Mucosa of descending colon (tissue), 3 donors: ENCODE measurements at regions not wholly inside any gene's neighbourhood (a gene's known extent, or its start where the extent isn't known, plus 50 kb on each side); places are given as distances from the start of the nearest gene placed in this dataset.

Source experiments
- ATAC-seq: fragments of 200-7000 bp; cut with Tn5 transposase; one replicate; pipeline ENCODE4 v1.9.1; 2020; ENCODE audit warnings: mild to moderate bottlenecking, moderate library complexity
- DNase-seq, 3 donors: peaks; one replicate each; pipeline ENCODE4 v3.0.0-alpha.2; 2020
- H3K36me3 ChIP-seq: fragments of 200-600 bp; one replicate; pipeline ENCODE4 v1.8.0; 2021; ENCODE audit warnings: low read depth, mild to moderate bottlenecking
- H3K4me1 ChIP-seq: fragments of 200-600 bp; one replicate; pipeline ENCODE4 v1.8.0; 2021; ENCODE audit warnings: low read depth, mild to moderate bottlenecking
- H3K4me3 ChIP-seq: fragments of 200-600 bp; one replicate; pipeline ENCODE4 v1.8.0; 2021; ENCODE audit warnings: mild to moderate bottlenecking
- H3K9me3 ChIP-seq: fragments of 200-600 bp; one replicate; pipeline ENCODE4 v1.8.0; 2021; ENCODE audit warnings: mild to moderate bottlenecking
- CTCF ChIP-seq: fragments of 200-600 bp; IDR thresholded peaks from one replicate; pipeline ENCODE4 v1.8.0; 2022; ENCODE audit warnings: antibody characterized with exemption, mild to moderate bottlenecking
- intact Hi-C, 2 donors: fragments of 100-400 bp; cut with DNase I in 1 of 2; cut with micrococcal nuclease in 1 of 2; formaldehyde crosslinking; loops; one replicate each; pipeline versions ENCODE4 v1.11.0 to v1.11.1; 2022; cut with DNase I, micrococcal nuclease
- donor health status: DM: no; HTN: no; CAD: no; lungs with moderate emphysema.
- donor health status: DM: no; HTN: no; CAD: no.
- donor health status: DM: no; HTN: yes; CAD: no.

GRCh38 chr12:111045941-111046340, 125.6 kb upstream of the MYL2 start:
- Histone ChIP-seq H3K9me3 (no peaks in the 10 kb centered on the region), H3K4me1 (no peaks in the 10 kb centered on the region), H3K36me3 (no peaks in the 10 kb centered on the region), H3K4me3 (no peak overlapping the region)
- TF ChIP-seq CTCF: no peak
- intact Hi-C loops: no loop called here
- DNase-seq: no peak
- ATAC-seq: no peak

GRCh38 chr12:111041091-111041490, 120.7 kb upstream of the MYL2 start:
- H3K9me3 ChIP-seq: no peaks in the 10 kb centered on the region
- DNase-seq (no peak), ATAC-seq (no peak)
- TF ChIP-seq CTCF: no peak
- no peaks in the 10 kb centered on the region for H3K36me3 ChIP-seq
- intact Hi-C loops: no loop called here
- no peaks in the 10 kb centered on the region for H3K4me1 ChIP-seq
- H3K4me3 ChIP-seq: no peak overlapping the region

- H3K4me1 ChIP-seq: no peaks in the 10 kb centered on the region
- H3K9me3 ChIP-seq: no peaks in the 10 kb centered on the region
- DNase-seq (no peak), ATAC-seq (no peak)
- intact Hi-C loops: no loop called here
- no peak overlapping the region for H3K4me3 ChIP-seq
- no peak for TF ChIP-seq CTCF
- H3K36me3 ChIP-seq: no peaks in the 10 kb centered on the region
These were observed 120.3 kb upstream of the MYL2 start for GRCh38 chr12:111040690-111041089.

- ATAC-seq: no peak
These were observed 118.6 kb upstream of the MYL2 start for GRCh38 chr12:111038941-111039340.

GRCh38 chr12:111038077-111038476, 117.7 kb upstream of the MYL2 start:
- no peak for ATAC-seq
- H3K4me3 ChIP-seq: no peak overlapping the region

More at GRCh38 chr12:111038941-111039340, 118.6 kb upstream of the MYL2 start:
- Histone ChIP-seq H3K4me3 (no peak overlapping the region), H3K4me1 (no peaks in the 10 kb centered on the region), H3K36me3 (no peaks in the 10 kb centered on the region), H3K9me3 (no peaks in the 10 kb centered on the region)
- intact Hi-C loops: no loop called here
- no peak for DNase-seq
- TF ChIP-seq CTCF: no peak

More at GRCh38 chr12:111038077-111038476, 117.7 kb upstream of the MYL2 start:
- no peaks in the 10 kb centered on the region for H3K4me1 ChIP-seq
- no peaks in the 10 kb centered on the region for H3K36me3 ChIP-seq
- no peak for TF ChIP-seq CTCF
- intact Hi-C loops: no loop called here
- H3K9me3 ChIP-seq: no peaks in the 10 kb centered on the region
- no peak for DNase-seq
